Gastroesophageal sphincter (tissue), 3 donors: ENCODE measurements at regions not wholly inside any gene's neighbourhood (a gene's known extent, or its start where the extent isn't known, plus 50 kb on each side); places are given as distances from the start of the nearest gene placed in this dataset.

Experiments used
- CTCF ChIP-seq, 4 experiments: fragments of 200-600 bp in 2 of 4; fragments of 450-650 bp in 2 of 4; sonication (generic) in 1 of 4; IDR thresholded peaks; one replicate each; pipeline ENCODE4 v1.5.1; 2017 to 2019; ENCODE audit warnings: antibody characterized with exemption in 4 of 4, mild to moderate bottlenecking in 2 of 4, moderate library complexity in 2 of 4
- POLR2A ChIP-seq, 2 donors: fragments of 450-650 bp; IDR thresholded peaks; one replicate each; pipeline ENCODE4 v1.6.1; 2017; ENCODE audit warnings: antibody characterized with exemption in 2 of 2, mild to moderate bottlenecking in 2 of 2, moderate library complexity in 1 of 2

- no peak for TF ChIP-seq CTCF (IDR thresholded peaks at IDR 0.05)
- TF ChIP-seq POLR2A (IDR thresholded peaks at IDR 0.05), result no peak
Measured at GRCh38 chr10:123269017-123269552, 114.9 kb downstream of the BUB3 start.
